ENCODE measurements at regions not wholly inside any gene's neighbourhood (a gene's known extent, or its start where the extent isn't known, plus 50 kb on each side); places are given as distances from the start of the nearest gene placed in this dataset.

- 60 to 75% (median 74%) methylated on average over 3 of the region's 3 CpGs for WGBS, 3 donors
- Histone ChIP-seq H3K4me1 (no peaks in the 10 kb centered on the region), H3K27ac (no peak overlapping the region), H3K4me3 (no peak overlapping the region), H3K36me3 (ENCODE audit: insufficient read depth in 1 of 2, low read depth in 1 of 2) (no peaks in the 10 kb centered on the region), H3K27me3 (ENCODE audit: insufficient read depth in 3 of 3, low read length in 2 of 3) (no peaks in the 10 kb centered on the region), H3K9me3 (no peaks in the 10 kb centered on the region)
- no peak for TF ChIP-seq CTCF (IDR thresholded peaks at IDR 0.05)
- intact Hi-C loops (cut with DNase I), result no loop called here
- no peak for ATAC-seq
- no peak for DNase-seq
Observed at GRCh38 chr6:154648188-154648887, 84.9 kb upstream of the SCAF8 start.

- no peak for ATAC-seq
- TF ChIP-seq CTCF (IDR thresholded peaks at IDR 0.05), result no peak
- no peaks in the 10 kb centered on the region for H3K36me3 ChIP-seq (ENCODE audit: insufficient read depth in 1 of 2, low read depth in 1 of 2)
- H3K27me3 ChIP-seq (ENCODE audit: insufficient read depth in 3 of 3, low read length in 2 of 3), result no peaks in the 10 kb centered on the region
- H3K9me3 ChIP-seq, result no peaks in the 10 kb centered on the region
- 84 to 87% (median 87%) methylated on average over 7 of the region's 7 CpGs for whole genome bisulfite sequencing, 3 donors
- no peak overlapping the region for H3K27ac ChIP-seq
- H3K4me3 ChIP-seq, result no peak overlapping the region
- no peaks in the 10 kb centered on the region for H3K4me1 ChIP-seq
- intact Hi-C loops (cut with DNase I), result no loop called here
- no peak for DNase-seq
Observed at GRCh38 chr6:154648888-154649205, 84.4 kb upstream of the SCAF8 start.

GRCh38 chr6:154649721-154650120 is 83.5 kb upstream of the SCAF8 start:
- WGBS, 3 donors, result 57 to 71% (median 62%) methylated on average over 5 of the region's 5 CpGs
- DNase-seq (no peak), ATAC-seq (no peak)
- no peak for TF ChIP-seq CTCF (IDR thresholded peaks at IDR 0.05)
- Histone ChIP-seq H3K9me3 (no peaks in the 10 kb centered on the region), H3K36me3 (ENCODE audit: insufficient read depth in 1 of 2, low read depth in 1 of 2) (no peaks in the 10 kb centered on the region), H3K4me3 (no peak overlapping the region), H3K4me1 (no peaks in the 10 kb centered on the region), H3K27ac (no peak overlapping the region), H3K27me3 (ENCODE audit: insufficient read depth in 3 of 3, low read length in 2 of 3) (no peaks in the 10 kb centered on the region)
- intact Hi-C loops (cut with DNase I), result no loop called here

- ATAC-seq (no peak), DNase-seq (no peak)
- no peak for TF ChIP-seq CTCF (IDR thresholded peaks at IDR 0.05)
Observed at GRCh38 chr6:154650351-154650750, 82.9 kb upstream of the SCAF8 start.

GRCh38 chr6:154651656-154652055 is 81.6 kb upstream of the SCAF8 start:
- Histone ChIP-seq H3K27me3 (ENCODE audit: insufficient read depth in 3 of 3, low read length in 2 of 3) (no peaks in the 10 kb centered on the region), H3K36me3 (ENCODE audit: insufficient read depth in 1 of 2, low read depth in 1 of 2) (no peaks in the 10 kb centered on the region), H3K4me1 (no peaks in the 10 kb centered on the region), H3K27ac (no peak overlapping the region), H3K4me3 (no peak overlapping the region), H3K9me3 (no peaks in the 10 kb centered on the region)
- intact Hi-C loops (cut with DNase I), result no loop called here
- no peak for DNase-seq
- WGBS, 3 donors, result 97 to 98% (median 98%) methylated on average over 2 of the region's 2 CpGs
- no peak for ATAC-seq
- no peak for TF ChIP-seq CTCF (IDR thresholded peaks at IDR 0.05)

More at GRCh38 chr6:154650351-154650750, 82.9 kb upstream of the SCAF8 start:
- Histone ChIP-seq H3K4me1 (no peaks in the 10 kb centered on the region), H3K36me3 (ENCODE audit: insufficient read depth in 1 of 2, low read depth in 1 of 2) (no peaks in the 10 kb centered on the region), H3K27me3 (ENCODE audit: insufficient read depth in 3 of 3, low read length in 2 of 3) (no peaks in the 10 kb centered on the region), H3K9me3 (no peaks in the 10 kb centered on the region), H3K27ac (no peak overlapping the region), H3K4me3 (no peak overlapping the region)
- intact Hi-C loops (cut with DNase I), result no loop called here
- 60 to 69% (median 60%) methylated on average over 2 of the region's 2 CpGs for WGBS, 3 donors
